Lower leg skin (tissue), 3 donors: ENCODE measurements at regions not wholly inside any gene's neighbourhood (a gene's known extent, or its start where the extent isn't known, plus 50 kb on each side); places are given as distances from the start of the nearest gene placed in this dataset.

ENCODE experiments used
- POLR2A ChIP-seq, 2 donors: fragments of 450-650 bp; IDR thresholded peaks; one replicate each; pipeline ENCODE4 v1.6.1; 2016 to 2017; ENCODE audit warnings: antibody characterized with exemption in 2 of 2, mild to moderate bottlenecking in 1 of 2, moderate library complexity in 1 of 2
- TF ChIP-seq, protein P1 (sequence below), 3 donors: fragments of 450-650 bp; IDR thresholded peaks; one replicate each; pipeline ENCODE4 v1.5.1; 2016; ENCODE audit warnings: antibody characterized with exemption in 3 of 3, mild to moderate bottlenecking in 3 of 3, moderate library complexity in 2 of 3

DNA sequence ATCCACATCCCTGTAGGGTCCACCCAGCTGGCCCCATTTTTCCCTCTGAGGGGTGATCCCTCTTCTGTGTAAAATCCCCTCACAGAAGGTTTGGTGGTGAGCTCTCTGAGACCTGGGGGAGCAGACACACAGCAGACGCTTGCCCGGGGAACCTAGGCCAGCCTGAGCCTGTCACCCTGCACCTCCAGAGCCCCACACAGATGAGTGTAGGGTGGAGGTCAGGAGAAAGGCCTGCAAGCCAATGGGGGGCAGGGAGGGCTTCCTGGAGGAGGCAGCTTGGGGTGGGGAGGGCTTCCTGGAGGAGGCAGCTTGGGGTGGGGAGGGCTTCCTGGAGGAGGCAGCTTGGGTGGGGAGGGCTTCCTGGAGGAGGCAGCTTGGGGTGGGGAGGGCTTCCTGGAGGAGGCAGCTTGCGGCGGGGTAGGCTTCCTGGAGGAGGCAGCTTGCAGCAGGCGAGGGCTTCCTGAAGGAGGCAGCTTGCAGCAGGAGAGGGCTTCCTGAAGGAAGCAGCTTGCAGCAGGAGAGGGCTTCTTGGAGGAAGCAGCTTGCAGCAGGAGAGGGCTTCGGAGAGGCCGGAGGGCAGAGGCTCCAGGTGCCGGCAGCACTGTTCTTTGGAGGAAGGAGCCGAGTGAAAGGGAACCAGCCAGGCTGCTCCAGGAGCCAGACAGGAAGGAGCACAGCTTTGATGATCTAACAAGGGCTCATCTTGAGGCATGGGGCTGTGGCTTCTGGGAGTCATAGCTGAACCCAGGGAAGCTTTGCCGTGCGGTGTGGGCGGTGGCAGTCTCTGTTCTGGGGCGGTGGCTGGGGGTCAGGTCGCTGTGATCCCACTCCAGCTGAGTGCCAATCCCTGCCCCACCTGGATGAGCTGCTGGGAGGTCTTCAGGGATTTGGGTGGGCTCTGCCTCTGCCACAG is 83.7 kb upstream of the ZNF469 start:
- TF ChIP-seq, protein P1, sequence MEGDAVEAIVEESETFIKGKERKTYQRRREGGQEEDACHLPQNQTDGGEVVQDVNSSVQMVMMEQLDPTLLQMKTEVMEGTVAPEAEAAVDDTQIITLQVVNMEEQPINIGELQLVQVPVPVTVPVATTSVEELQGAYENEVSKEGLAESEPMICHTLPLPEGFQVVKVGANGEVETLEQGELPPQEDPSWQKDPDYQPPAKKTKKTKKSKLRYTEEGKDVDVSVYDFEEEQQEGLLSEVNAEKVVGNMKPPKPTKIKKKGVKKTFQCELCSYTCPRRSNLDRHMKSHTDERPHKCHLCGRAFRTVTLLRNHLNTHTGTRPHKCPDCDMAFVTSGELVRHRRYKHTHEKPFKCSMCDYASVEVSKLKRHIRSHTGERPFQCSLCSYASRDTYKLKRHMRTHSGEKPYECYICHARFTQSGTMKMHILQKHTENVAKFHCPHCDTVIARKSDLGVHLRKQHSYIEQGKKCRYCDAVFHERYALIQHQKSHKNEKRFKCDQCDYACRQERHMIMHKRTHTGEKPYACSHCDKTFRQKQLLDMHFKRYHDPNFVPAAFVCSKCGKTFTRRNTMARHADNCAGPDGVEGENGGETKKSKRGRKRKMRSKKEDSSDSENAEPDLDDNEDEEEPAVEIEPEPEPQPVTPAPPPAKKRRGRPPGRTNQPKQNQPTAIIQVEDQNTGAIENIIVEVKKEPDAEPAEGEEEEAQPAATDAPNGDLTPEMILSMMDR (IDR thresholded peaks at IDR 0.05), result no peak
- no peak for TF ChIP-seq POLR2A (IDR thresholded peaks at IDR 0.05)
